RWPE1 (cell line): ENCODE measurements at regions not wholly inside any gene's neighbourhood (a gene's known extent, or its start where the extent isn't known, plus 50 kb on each side); places are given as distances from the start of the nearest gene placed in this dataset.

Experiments
- CTCF ChIA-PET: fragments of 350-600 bp; sonication (Branson Sonifier 250); formaldehyde crosslinking; extraction: SDS; loops from one replicate; lab custom pipeline; 2021; lab: Yijun Ruan, JAX
- POLR2A ChIA-PET: fragments of 400-600 bp; formaldehyde crosslinking; extraction: SDS; loops from one replicate; lab custom pipeline; 2020; ENCODE audit warnings: antibody characterized with exemption; ENCODE audit not compliant: low non-redundant PET; lab: Yijun Ruan, JAX
- DNase-seq: peaks from one replicate; pipeline ENCODE4 v3.0.0; 2012; ENCODE audit warnings: low spot score
- H3K27ac ChIP-seq: fragments of 450-650 bp; 2 replicates; pipeline ENCODE4 v1.5.1; 2017
- CTCF ChIP-seq: fragments of 450-650 bp; conservative IDR thresholded peaks from 2 replicates; pipeline ENCODE4 v1.5.1; 2017; ENCODE audit warnings: low read depth, mild to moderate bottlenecking

GRCh38 chr9:120078112-120078511 is 501.9 kb downstream of the CDK5RAP2 start:
- no peak for TF ChIP-seq CTCF
- H3K27ac ChIP-seq = no peak overlapping the region
- CTCF ChIA-PET = no interaction called here
- DNase-seq = no peak
- POLR2A ChIA-PET = no interaction called here

GRCh38 chr9:120071760-120072159 is 508.2 kb downstream of the CDK5RAP2 start:
- ChIA-PET CTCF (interaction anchor here (1.2 kb wide), 1 partner anchor 237 kb away, joined by 3 read pairs; no protein-coding TSS in a partner anchor), POLR2A (no interaction called here)
- no peak for TF ChIP-seq CTCF
- no peak overlapping the region for H3K27ac ChIP-seq
- DNase-seq = no peak

- DNase-seq = no peak
- H3K27ac ChIP-seq = no peak overlapping the region
- CTCF ChIA-PET = no interaction called here
These were observed 513.7 kb downstream of the CDK5RAP2 start for GRCh38 chr9:120066315-120066714.

GRCh38 chr9:120065151-120065550 is 514.8 kb downstream of the CDK5RAP2 start:
- H3K27ac ChIP-seq = no peak overlapping the region
- ChIA-PET POLR2A (no interaction called here), CTCF (no interaction called here)
- no peak for TF ChIP-seq CTCF
- no peak for DNase-seq

More at GRCh38 chr9:120066315-120066714, 513.7 kb downstream of the CDK5RAP2 start:
- TF ChIP-seq CTCF = no peak
- POLR2A ChIA-PET = no interaction called here

GRCh38 chr9:120045011-120045410 is 535.0 kb downstream of the CDK5RAP2 start:
- ChIA-PET CTCF (no interaction called here), POLR2A (no interaction called here)
- no peak for TF ChIP-seq CTCF
- DNase-seq = no peak
- H3K27ac ChIP-seq = no peak overlapping the region

GRCh38 chr9:120043448-120043847 is 536.5 kb downstream of the CDK5RAP2 start:
- TF ChIP-seq CTCF = no peak
- no peak for DNase-seq
- POLR2A ChIA-PET = no interaction called here
- CTCF ChIA-PET = no interaction called here
- H3K27ac ChIP-seq = no peak overlapping the region
